ENCODE measurements at regions not wholly inside any gene's neighbourhood (a gene's known extent, or its start where the extent isn't known, plus 50 kb on each side); places are given as distances from the start of the nearest gene placed in this dataset.

DNA sequence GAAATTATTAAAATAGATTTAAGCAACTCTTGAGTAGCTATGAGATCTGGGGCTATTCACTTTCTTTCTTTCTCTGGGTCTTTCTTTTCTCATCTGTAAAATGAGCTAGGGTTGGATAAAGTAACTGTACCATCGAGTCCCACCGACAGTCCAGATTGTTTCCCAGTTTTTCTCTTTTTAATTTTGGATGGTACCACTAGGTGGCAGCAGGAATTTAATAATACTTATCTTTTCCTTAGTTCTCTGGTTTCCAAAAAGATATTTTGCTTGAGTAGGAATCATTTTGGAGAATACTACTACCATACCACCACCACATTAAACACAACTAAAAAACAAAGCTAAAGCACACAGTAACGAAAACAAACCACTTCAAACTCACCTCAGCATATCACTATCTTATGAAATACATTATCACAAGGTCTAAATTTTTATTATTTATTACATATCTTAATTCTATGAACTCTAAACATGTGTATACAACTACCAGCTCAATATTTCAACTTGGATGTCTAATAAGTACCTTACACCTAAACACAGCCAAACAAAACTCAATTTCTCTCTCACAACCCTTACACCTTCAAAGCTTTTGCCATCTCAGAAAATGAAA lies 584.0 kb downstream of the KCNA4 start:
- Histone ChIP-seq H3K36me3 (ENCODE audit: low read depth) (no peaks in the 10 kb centered on the region), H3K27me3 (replicated peaks; ENCODE audit: insufficient read depth) (no peaks in the 10 kb centered on the region), H3F3A (ENCODE audit: insufficient read depth) (no peaks in the 10 kb centered on the region), H3K79me2 (ENCODE audit: insufficient read depth) (no peaks in the 10 kb centered on the region), H4K20me1 (ENCODE audit: insufficient read depth) (no peaks in the 10 kb centered on the region), H3K4me1 (ENCODE audit: insufficient read depth) (no peaks in the 10 kb centered on the region), H3K4me2 (ENCODE audit: unreplicated experiment) (no peak overlapping the region), H3K9me3 (ENCODE audit: low read depth) (no peaks in the 10 kb centered on the region), H2AFZ (no peak overlapping the region), H3K9ac (no peak overlapping the region), H3K27ac (no peak overlapping the region), H3K9me2 (ENCODE audit: insufficient read depth) (no peaks in the 10 kb centered on the region), H3K4me3 (no peak overlapping the region)
- DNase-seq, result peak; percentile 43
- WGBS, 2 experiments (ENCODE audit: low coverage in 1 of 2, low lambda C conversion rate in 2 of 2, missing lambda C conversion rate in 2 of 2), result 5 to 7% methylated on average over 3 of the region's 3 CpGs
- TF ChIP-seq EZH2 (IDR thresholded peaks at IDR 0.05; ENCODE audit: insufficient read depth, poor library complexity, severe bottlenecking) (no peak), EZH2phosphoT487 (IDR thresholded peaks at IDR 0.05; ENCODE audit: insufficient read depth, low read depth) (no peak)
- in situ Hi-C loops (cut with MboI), result loop anchor here (25.0 kb wide), 2 partner anchors 879 to 1479 kb away; partner anchors contain the start of gene ARL14EP

DNA sequence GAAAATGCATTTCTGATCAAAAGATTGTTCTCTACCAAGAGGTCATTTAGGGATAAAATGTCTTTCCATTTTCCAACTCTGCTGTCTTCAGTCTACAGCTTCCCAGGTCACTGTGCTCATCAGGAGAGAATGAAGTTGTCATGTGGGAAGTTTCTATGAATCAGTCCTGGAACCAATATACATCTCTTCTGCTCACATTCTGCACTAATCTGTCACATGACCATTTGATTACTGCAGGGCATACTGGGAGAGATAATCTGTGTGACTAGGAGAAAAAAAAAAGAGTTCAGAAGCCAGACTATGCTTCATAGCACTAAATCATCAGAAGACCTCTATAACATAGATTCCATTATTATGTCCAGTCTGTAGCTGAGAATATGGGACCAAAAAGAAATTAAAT lies 611.5 kb downstream of the KCNA4 start:
- no peak overlapping the region for H3K4me2 ChIP-seq (ENCODE audit: unreplicated experiment)
- H3K27me3 ChIP-seq (replicated peaks; ENCODE audit: insufficient read depth), result no peaks in the 10 kb centered on the region
- H3K36me3 ChIP-seq (ENCODE audit: low read depth), result no peaks in the 10 kb centered on the region
- no peak for DNase-seq
- no peaks in the 10 kb centered on the region for H4K20me1 ChIP-seq (ENCODE audit: insufficient read depth)
- no peak overlapping the region for H3K9ac ChIP-seq
- H3K79me2 ChIP-seq (ENCODE audit: insufficient read depth), result no peaks in the 10 kb centered on the region
- H3F3A ChIP-seq (ENCODE audit: insufficient read depth), result no peaks in the 10 kb centered on the region
- H3K27ac ChIP-seq, result no peak overlapping the region
- H3K9me2 ChIP-seq (ENCODE audit: insufficient read depth), result no peaks in the 10 kb centered on the region
- no peak overlapping the region for H2AFZ ChIP-seq
- no peaks in the 10 kb centered on the region for H3K4me1 ChIP-seq (ENCODE audit: insufficient read depth)
- H3K9me3 ChIP-seq (ENCODE audit: low read depth), result no peaks in the 10 kb centered on the region
- in situ Hi-C loops (cut with MboI), result no loop called here
- TF ChIP-seq EZH2 (IDR thresholded peaks at IDR 0.05; ENCODE audit: insufficient read depth, poor library complexity, severe bottlenecking) (no peak), EZH2phosphoT487 (IDR thresholded peaks at IDR 0.05; ENCODE audit: insufficient read depth, low read depth) (no peak)
- no peak overlapping the region for H3K4me3 ChIP-seq

DNA sequence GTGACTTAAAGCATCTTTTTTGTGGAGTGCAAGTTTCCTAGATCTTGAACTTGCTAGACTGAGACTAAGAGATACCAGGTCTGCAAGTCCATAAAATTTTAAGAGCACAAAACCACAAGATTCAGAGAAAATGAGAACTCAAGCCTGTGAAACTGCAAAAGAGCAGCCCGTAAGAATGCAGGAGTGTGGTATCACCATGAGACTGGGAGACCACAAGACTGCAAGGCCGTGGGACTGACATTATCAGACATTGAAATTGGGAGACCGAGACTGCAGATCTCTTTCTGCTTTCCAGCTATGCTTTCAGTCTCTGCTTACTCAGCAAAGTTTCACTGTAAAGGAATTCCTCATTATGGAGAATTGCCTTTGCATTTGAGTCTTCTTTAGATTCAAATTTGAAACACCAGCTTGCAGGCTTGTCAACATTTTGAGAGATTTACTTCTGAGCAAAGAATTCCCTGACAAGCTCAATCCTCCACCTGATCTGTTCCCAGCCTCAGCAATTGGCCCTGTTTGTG lies 621.2 kb downstream of the KCNA4 start:
- no peak overlapping the region for H3K4me3 ChIP-seq
- no peaks in the 10 kb centered on the region for H4K20me1 ChIP-seq (ENCODE audit: insufficient read depth)
- H3K4me2 ChIP-seq (ENCODE audit: unreplicated experiment), result no peak overlapping the region
- in situ Hi-C loops (cut with MboI), result no loop called here
- no peak for DNase-seq
- no peaks in the 10 kb centered on the region for H3K27me3 ChIP-seq (replicated peaks; ENCODE audit: insufficient read depth)
- no peaks in the 10 kb centered on the region for H3K79me2 ChIP-seq (ENCODE audit: insufficient read depth)
- no peaks in the 10 kb centered on the region for H3F3A ChIP-seq (ENCODE audit: insufficient read depth)
- H3K4me1 ChIP-seq (ENCODE audit: insufficient read depth), result no peaks in the 10 kb centered on the region
- no peak overlapping the region for H2AFZ ChIP-seq
- 7 to 9% methylated on average over 3 of the region's 3 CpGs for WGBS, 2 experiments (ENCODE audit: low coverage in 1 of 2, low lambda C conversion rate in 2 of 2, missing lambda C conversion rate in 2 of 2)
- H3K9me3 ChIP-seq (ENCODE audit: low read depth), result no peaks in the 10 kb centered on the region
- no peaks in the 10 kb centered on the region for H3K36me3 ChIP-seq (ENCODE audit: low read depth)
- no peak overlapping the region for H3K27ac ChIP-seq
- no peak overlapping the region for H3K9ac ChIP-seq
- no peak for TF ChIP-seq EZH2phosphoT487 (IDR thresholded peaks at IDR 0.05; ENCODE audit: insufficient read depth, low read depth)
- TF ChIP-seq EZH2 (IDR thresholded peaks at IDR 0.05; ENCODE audit: insufficient read depth, poor library complexity, severe bottlenecking), result no peak
- H3K9me2 ChIP-seq (ENCODE audit: insufficient read depth), result peaks cover 4% of the 10 kb centered on the region; the same call in 1 of the 2 replicates

DNA sequence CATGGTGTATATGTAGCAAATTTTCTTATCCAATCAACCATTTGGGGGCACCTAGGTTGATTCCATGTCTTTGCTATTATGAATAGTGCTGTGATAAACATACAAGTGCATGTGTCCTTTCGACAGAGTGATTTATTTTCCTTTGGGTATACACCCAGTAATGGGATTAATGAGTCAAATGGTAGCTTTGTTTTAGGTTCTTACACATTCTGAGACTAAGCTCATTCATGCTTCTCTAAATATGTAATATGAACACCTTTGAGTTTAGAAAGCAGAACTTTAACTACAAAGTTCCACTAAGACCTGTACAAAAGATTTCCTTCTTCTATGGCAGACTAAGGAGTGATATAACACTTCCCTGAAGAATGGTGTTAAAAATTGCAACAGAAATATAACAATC lies 627.0 kb downstream of the KCNA4 start:
- in situ Hi-C loops (cut with MboI), result no loop called here
- no peak overlapping the region for H3K4me2 ChIP-seq (ENCODE audit: unreplicated experiment)
- H3F3A ChIP-seq (ENCODE audit: insufficient read depth), result no peaks in the 10 kb centered on the region
- no peak overlapping the region for H3K9ac ChIP-seq
- 10 to 22% methylated on average over 1 of the region's 1 CpG for WGBS, 2 experiments (ENCODE audit: low coverage in 1 of 2, low lambda C conversion rate in 2 of 2, missing lambda C conversion rate in 2 of 2)
- H3K9me2 ChIP-seq (ENCODE audit: insufficient read depth), result no peaks in the 10 kb centered on the region
- no peak overlapping the region for H2AFZ ChIP-seq
- H3K4me3 ChIP-seq, result no peak overlapping the region
- TF ChIP-seq EZH2 (IDR thresholded peaks at IDR 0.05; ENCODE audit: insufficient read depth, poor library complexity, severe bottlenecking) (no peak), EZH2phosphoT487 (IDR thresholded peaks at IDR 0.05; ENCODE audit: insufficient read depth, low read depth) (no peak)
- no peaks in the 10 kb centered on the region for H4K20me1 ChIP-seq (ENCODE audit: insufficient read depth)
- no peaks in the 10 kb centered on the region for H3K27me3 ChIP-seq (replicated peaks; ENCODE audit: insufficient read depth)
- no peak overlapping the region for H3K27ac ChIP-seq
- H3K9me3 ChIP-seq (ENCODE audit: low read depth), result no peaks in the 10 kb centered on the region
- DNase-seq, result no peak
- H3K4me1 ChIP-seq (ENCODE audit: insufficient read depth), result no peaks in the 10 kb centered on the region
- no peaks in the 10 kb centered on the region for H3K79me2 ChIP-seq (ENCODE audit: insufficient read depth)
- H3K36me3 ChIP-seq (ENCODE audit: low read depth), result no peaks in the 10 kb centered on the region

DNA sequence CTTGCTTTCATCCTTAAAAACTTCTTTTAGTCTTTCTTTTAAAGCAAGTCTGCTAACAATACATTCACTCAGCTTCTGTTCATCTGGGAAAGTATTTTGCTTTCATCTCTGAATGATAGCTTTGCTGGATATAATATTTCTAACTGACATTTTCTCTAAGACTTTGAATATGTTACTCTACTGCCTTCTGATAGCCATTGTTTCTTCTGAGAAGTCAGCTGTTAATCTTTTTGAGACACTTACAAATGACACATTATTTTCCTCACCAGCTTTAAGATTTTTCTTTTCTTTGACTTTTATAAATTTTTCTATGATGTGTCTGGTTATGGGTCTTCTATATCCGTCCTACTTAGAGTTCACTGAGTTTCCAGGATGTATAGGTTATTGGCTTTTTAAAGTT lies 643.1 kb downstream of the KCNA4 start:
- WGBS, 2 experiments (ENCODE audit: low coverage in 1 of 2, low lambda C conversion rate in 2 of 2, missing lambda C conversion rate in 2 of 2), result 0% methylated on average over 1 of the region's 1 CpG
- in situ Hi-C loops (cut with MboI), result no loop called here
- H3K4me1 ChIP-seq (ENCODE audit: insufficient read depth), result no peaks in the 10 kb centered on the region

More for the DNA sequence above, 643.1 kb downstream of the KCNA4 start:
- no peak overlapping the region for H2AFZ ChIP-seq
- no peak overlapping the region for H3K4me2 ChIP-seq (ENCODE audit: unreplicated experiment)
- TF ChIP-seq EZH2phosphoT487 (IDR thresholded peaks at IDR 0.05; ENCODE audit: insufficient read depth, low read depth) (no peak), EZH2 (IDR thresholded peaks at IDR 0.05; ENCODE audit: insufficient read depth, poor library complexity, severe bottlenecking) (no peak)
- H3F3A ChIP-seq (ENCODE audit: insufficient read depth), result no peaks in the 10 kb centered on the region
- H3K27me3 ChIP-seq (replicated peaks; ENCODE audit: insufficient read depth), result no peaks in the 10 kb centered on the region
- no peaks in the 10 kb centered on the region for H3K9me3 ChIP-seq (ENCODE audit: low read depth)
- H3K9me2 ChIP-seq (ENCODE audit: insufficient read depth), result no peaks in the 10 kb centered on the region
- no peak overlapping the region for H3K9ac ChIP-seq
- no peaks in the 10 kb centered on the region for H3K36me3 ChIP-seq (ENCODE audit: low read depth)
- H4K20me1 ChIP-seq (ENCODE audit: insufficient read depth), result no peaks in the 10 kb centered on the region
- no peaks in the 10 kb centered on the region for H3K79me2 ChIP-seq (ENCODE audit: insufficient read depth)
- DNase-seq, result no peak
- H3K4me3 ChIP-seq, result no peak overlapping the region
- H3K27ac ChIP-seq, result no peak overlapping the region
